Peyer's patch (tissue), 4 donors: ENCODE measurements at regions not wholly inside any gene's neighbourhood (a gene's known extent, or its start where the extent isn't known, plus 50 kb on each side); places are given as distances from the start of the nearest gene placed in this dataset.

Source experiments
- DNase-seq, 3 donors: peaks; one replicate each; pipeline ENCODE4 v3.0.0-alpha.2; 2017 to 2019
- H3K27ac ChIP-seq, 4 donors: fragments of 200-600 bp; sonication (generic); one replicate each; pipeline ENCODE4 v1.5.1; 2016 to 2019
- H3K27me3 ChIP-seq, 2 donors: fragments of 200-600 bp; sonication (generic); one replicate each; pipeline ENCODE4 v1.5.1; 2019
- H3K36me3 ChIP-seq, 3 donors: fragments of 200-600 bp; sonication (generic); one replicate each; pipeline ENCODE4 v1.5.1; 2016 to 2019
- H3K4me1 ChIP-seq, 4 donors: fragments of 200-600 bp; sonication (generic); one replicate each; pipeline ENCODE4 v1.5.1; 2016 to 2019
- H3K4me3 ChIP-seq, 4 donors: fragments of 200-600 bp; sonication (generic); 1 replicate in 3 of 4; 2 replicates in 1 of 4; pipeline ENCODE4 v1.5.1; 2016 to 2019; ENCODE audit warnings: mild to moderate bottlenecking in 1 of 4
- H3K9me3 ChIP-seq, 4 donors: fragments of 200-600 bp; sonication (generic); one replicate each; pipeline ENCODE4 v1.5.1; 2016 to 2019; ENCODE audit warnings: mild to moderate bottlenecking in 1 of 4
- POLR2A ChIP-seq, 2 donors: fragments of 450-650 bp; IDR thresholded peaks; one replicate each; pipeline ENCODE4 v1.5.1; 2017; ENCODE audit warnings: antibody characterized with exemption in 2 of 2, mild to moderate bottlenecking in 2 of 2, moderate library complexity in 2 of 2
- TF ChIP-seq, protein P1 (sequence below), 6 experiments: fragments of 450-650 bp in 4 of 6; fragments of 200-600 bp in 2 of 6; sonication (generic) in 1 of 6; IDR thresholded peaks; one replicate each; pipeline ENCODE4 v1.5.1; 2017 to 2019; ENCODE audit warnings: antibody characterized with exemption in 6 of 6, mild to moderate bottlenecking in 3 of 6, moderate library complexity in 1 of 6

DNA sequence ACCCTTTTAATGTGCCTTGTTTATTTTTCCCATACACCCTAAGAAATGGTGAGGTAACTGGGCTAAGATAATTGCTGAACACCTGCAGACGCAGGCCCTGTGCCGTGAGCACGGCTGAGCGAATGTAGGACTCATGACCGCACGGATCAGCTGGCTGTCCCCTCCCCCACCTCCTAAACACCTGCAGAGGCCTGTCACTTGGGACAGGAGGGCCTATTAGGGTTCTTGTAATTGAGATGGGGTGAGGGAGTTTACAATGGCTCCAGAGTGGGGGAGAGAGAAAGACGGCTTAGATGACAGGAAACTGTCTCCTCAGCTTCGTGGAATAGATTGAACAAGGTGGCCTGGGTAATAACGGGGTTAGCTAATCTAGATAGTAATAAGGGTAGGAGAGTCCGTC lies 291.7 kb upstream of the HABP2 start:
- Histone ChIP-seq H3K4me3 (no peak overlapping the region), H3K4me1 (no peaks in the 10 kb centered on the region), H3K27ac (no peak overlapping the region), H3K36me3 (no peaks in the 10 kb centered on the region), H3K9me3 (no peaks in the 10 kb centered on the region), H3K27me3 (no peaks in the 10 kb centered on the region)
- no peak for TF ChIP-seq POLR2A (IDR thresholded peaks at IDR 0.05)
- TF ChIP-seq, protein P1, sequence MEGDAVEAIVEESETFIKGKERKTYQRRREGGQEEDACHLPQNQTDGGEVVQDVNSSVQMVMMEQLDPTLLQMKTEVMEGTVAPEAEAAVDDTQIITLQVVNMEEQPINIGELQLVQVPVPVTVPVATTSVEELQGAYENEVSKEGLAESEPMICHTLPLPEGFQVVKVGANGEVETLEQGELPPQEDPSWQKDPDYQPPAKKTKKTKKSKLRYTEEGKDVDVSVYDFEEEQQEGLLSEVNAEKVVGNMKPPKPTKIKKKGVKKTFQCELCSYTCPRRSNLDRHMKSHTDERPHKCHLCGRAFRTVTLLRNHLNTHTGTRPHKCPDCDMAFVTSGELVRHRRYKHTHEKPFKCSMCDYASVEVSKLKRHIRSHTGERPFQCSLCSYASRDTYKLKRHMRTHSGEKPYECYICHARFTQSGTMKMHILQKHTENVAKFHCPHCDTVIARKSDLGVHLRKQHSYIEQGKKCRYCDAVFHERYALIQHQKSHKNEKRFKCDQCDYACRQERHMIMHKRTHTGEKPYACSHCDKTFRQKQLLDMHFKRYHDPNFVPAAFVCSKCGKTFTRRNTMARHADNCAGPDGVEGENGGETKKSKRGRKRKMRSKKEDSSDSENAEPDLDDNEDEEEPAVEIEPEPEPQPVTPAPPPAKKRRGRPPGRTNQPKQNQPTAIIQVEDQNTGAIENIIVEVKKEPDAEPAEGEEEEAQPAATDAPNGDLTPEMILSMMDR (IDR thresholded peaks at IDR 0.05) = no peak
- DNase-seq = no peak

- no peak for DNase-seq
- Histone ChIP-seq H3K36me3 (no peaks in the 10 kb centered on the region), H3K4me3 (no peak overlapping the region), H3K27ac (no peak overlapping the region), H3K4me1 (no peaks in the 10 kb centered on the region), H3K9me3 (no peaks in the 10 kb centered on the region), H3K27me3 (no peaks in the 10 kb centered on the region)
- no peak for TF ChIP-seq POLR2A (IDR thresholded peaks at IDR 0.05)
- TF ChIP-seq, protein P1 (IDR thresholded peaks at IDR 0.05) = no peak
Measured at GRCh38 chr10:113261611-113262091, 291.2 kb upstream of the HABP2 start.

GRCh38 chr10:113263056-113263455 lies 289.8 kb upstream of the HABP2 start:
- DNase-seq = no peak
- no peak overlapping the region for H3K27ac ChIP-seq
- H3K27me3 ChIP-seq = no peaks in the 10 kb centered on the region
- H3K4me1 ChIP-seq = no peaks in the 10 kb centered on the region
- H3K4me3 ChIP-seq = no peak overlapping the region
- H3K36me3 ChIP-seq = no peaks in the 10 kb centered on the region
- TF ChIP-seq POLR2A (IDR thresholded peaks at IDR 0.05) = no peak
- TF ChIP-seq, protein P1 (IDR thresholded peaks at IDR 0.05) = no peak
- no peaks in the 10 kb centered on the region for H3K9me3 ChIP-seq

- no peak for TF ChIP-seq POLR2A (IDR thresholded peaks at IDR 0.05)
- TF ChIP-seq, protein P1 (IDR thresholded peaks at IDR 0.05) = no peak
- no peak for DNase-seq
- H3K4me1 ChIP-seq = no peaks in the 10 kb centered on the region
- H3K4me3 ChIP-seq = no peak overlapping the region
- H3K27ac ChIP-seq = no peak overlapping the region
- no peaks in the 10 kb centered on the region for H3K27me3 ChIP-seq
- H3K36me3 ChIP-seq = no peaks in the 10 kb centered on the region
- no peaks in the 10 kb centered on the region for H3K9me3 ChIP-seq
Measured at GRCh38 chr10:113264333-113265131, 288.3 kb upstream of the HABP2 start.

GRCh38 chr10:113266147-113266546 lies 286.7 kb upstream of the HABP2 start:
- Histone ChIP-seq H3K27ac (no peak overlapping the region), H3K27me3 (no peaks in the 10 kb centered on the region), H3K4me3 (no peak overlapping the region), H3K36me3 (no peaks in the 10 kb centered on the region), H3K9me3 (no peaks in the 10 kb centered on the region), H3K4me1 (no peaks in the 10 kb centered on the region)
- DNase-seq = no peak
- TF ChIP-seq POLR2A (IDR thresholded peaks at IDR 0.05) = no peak
- TF ChIP-seq, protein P1 (IDR thresholded peaks at IDR 0.05) = no peak
